H1 (cell line): ENCODE measurements at regions not wholly inside any gene's neighbourhood (a gene's known extent, or its start where the extent isn't known, plus 50 kb on each side); places are given as distances from the start of the nearest gene placed in this dataset.
A peak's percentile ranks its signal among the peaks of the same experiment; 100 is the strongest.

Experiments
- CTCF ChIA-PET: fragments of 300-600 bp; sonication (Branson Sonifier 250); formaldehyde crosslinking; loops from one replicate; lab custom pipeline; 2021; ENCODE audit not compliant: partially characterized antibody; lab: Charles Lee
- POLR2A ChIA-PET: fragments of 300-600 bp; sonication (Branson Sonifier 250); formaldehyde crosslinking; loops from one replicate; lab custom pipeline; 2021; ENCODE audit warnings: inconsistent platforms; ENCODE audit not compliant: partially characterized antibody; lab: Charles Lee
- DNase-seq, 2 experiments: peaks; one replicate each; pipeline versions ENCODE4 v3.0.0 to v3.0.0-alpha.2; 2010 to 2022; ENCODE audit warnings: low spot score in 2 of 2, low read depth in 1 of 2, mixed read lengths in 1 of 2
- FAIRE-seq: peaks from 2 replicates; lab custom pipeline; 2011; peaks lifted over from hg19 to GRCh38; lab: Jason Lieb, UNC
- H2AFZ ChIP-seq: 2 replicates; pipeline ENCODE4 v1.8.1; 2012; ENCODE audit warnings: low read length, inconsistent platforms
- H2AK5ac ChIP-seq: 2 replicates; pipeline ENCODE4 v1.6.1; 2013; ENCODE audit warnings: low read depth, low read length
- H2BK120ac ChIP-seq: replicated peaks from 2 replicates; pipeline ENCODE3; 2013; ENCODE audit warnings: low read depth, low read length, inconsistent platforms
- H2BK12ac ChIP-seq: 2 replicates; pipeline ENCODE4 v1.6.1; 2013; ENCODE audit warnings: low read depth, low read length
- H2BK15ac ChIP-seq: 2 replicates; pipeline ENCODE4 v1.6.1; 2013; ENCODE audit warnings: low read length
- H2BK20ac ChIP-seq: 2 replicates; pipeline ENCODE4 v1.6.1; 2013; ENCODE audit warnings: low read length
- H2BK5ac ChIP-seq: 2 replicates; pipeline ENCODE4 v1.6.1; 2013; ENCODE audit warnings: low read depth, low read length
- H3K14ac ChIP-seq: 2 replicates; pipeline ENCODE4 v1.6.1; 2013; ENCODE audit warnings: inconsistent platforms; ENCODE audit not compliant: insufficient read length
- H3K18ac ChIP-seq: 2 replicates; pipeline ENCODE4 v1.6.1; 2013; ENCODE audit warnings: low read length; ENCODE audit errors: extremely low read depth
- H3K23ac ChIP-seq: 2 replicates; pipeline ENCODE4 v1.6.1; 2013; ENCODE audit warnings: inconsistent platforms; ENCODE audit not compliant: insufficient read length
- H3K23me2 ChIP-seq: 2 replicates; pipeline ENCODE4 v1.6.1; 2013; ENCODE audit warnings: low read depth, low read length
- H3K27ac ChIP-seq: 2 replicates; pipeline ENCODE4 v1.6.1; 2011; ENCODE audit warnings: low read depth, low read length, inconsistent platforms
- H3K27me3 ChIP-seq, 4 experiments: replicated peaks in 1 of 4; 1 replicate in 1 of 4; 2 replicates in 3 of 4; pipeline versions ENCODE4 v1.6.1 to v1.8.1; 2011 to 2013; ENCODE audit warnings: low read length in 3 of 4, mild to moderate bottlenecking in 3 of 4, inconsistent platforms in 2 of 4, mixed read lengths in 2 of 4, moderate library complexity in 1 of 4; ENCODE audit not compliant: control insufficient read depth in 3 of 4, insufficient read depth in 3 of 4; ENCODE audit errors: extremely low read depth in 1 of 4
- H3K36me3 ChIP-seq, 4 experiments: 2 replicates each; pipeline versions ENCODE4 v1.6.1 to v1.8.1; 2011 to 2013; ENCODE audit warnings: mild to moderate bottlenecking in 4 of 4, low read length in 3 of 4, moderate library complexity in 2 of 4, control low read depth in 1 of 4, inconsistent platforms in 1 of 4; ENCODE audit not compliant: insufficient read depth in 4 of 4, control insufficient read depth in 2 of 4
- H3K4ac ChIP-seq: replicated peaks from 2 replicates; pipeline ENCODE3; 2013; ENCODE audit warnings: low read length, low read depth, mixed read lengths, inconsistent platforms; ENCODE audit not compliant: insufficient read length
- H3K4me1 ChIP-seq, 4 experiments: replicated peaks in 1 of 4; 1 replicate in 1 of 4; 2 replicates in 3 of 4; pipeline versions ENCODE4 v1.6.1 to v1.8.1; 2011 to 2013; ENCODE audit warnings: low read length in 3 of 4, inconsistent platforms in 2 of 4, mixed read lengths in 1 of 4; ENCODE audit not compliant: insufficient read depth in 4 of 4, control insufficient read depth in 3 of 4
- H3K4me2 ChIP-seq, 2 experiments: 2 replicates each; pipeline versions ENCODE4 v1.6.1 to v1.8.1; 2011 to 2013; ENCODE audit warnings: low read depth in 2 of 2, low read length in 2 of 2, control low read depth in 1 of 2, inconsistent platforms in 1 of 2, mild to moderate bottlenecking in 1 of 2; ENCODE audit not compliant: insufficient read depth in 1 of 2
- H3K4me3 ChIP-seq, 4 experiments: fragments of 200-600, 300-600 bp in 1 of 4; sonication (generic), shearing (Covaris generic), sonication (Bioruptor Twin) in 1 of 4; 2 replicates each; pipeline versions ENCODE4 v1.5.1 to v1.8.1; 2011 to 2016; ENCODE audit warnings: low read length in 4 of 4, low read depth in 3 of 4, control low read depth in 2 of 4, inconsistent platforms in 2 of 4, mild to moderate bottlenecking in 2 of 4, mixed read lengths in 1 of 4, moderate library complexity in 1 of 4; ENCODE audit not compliant: insufficient read depth in 2 of 4; ENCODE audit errors: extremely low read depth in 1 of 4
- H3K56ac ChIP-seq: replicated peaks from 2 replicates; pipeline ENCODE3; 2013; ENCODE audit warnings: low read depth, mild to moderate bottlenecking, mixed read lengths, low read length, inconsistent platforms; ENCODE audit not compliant: insufficient read length
- H3K79me1 ChIP-seq: 2 replicates; pipeline ENCODE4 v1.6.1; 2013; ENCODE audit warnings: low read depth, low read length, control low read depth
- H3K79me2 ChIP-seq, 2 experiments: 2 replicates each; pipeline versions ENCODE4 v1.6.1 to v1.8.1; 2012 to 2013; ENCODE audit warnings: low read length in 2 of 2, mild to moderate bottlenecking in 2 of 2, inconsistent platforms in 1 of 2; ENCODE audit not compliant: insufficient read depth in 2 of 2, control insufficient read depth in 1 of 2
- H3K9ac ChIP-seq, 4 experiments: replicated peaks in 1 of 4; 1 replicate in 1 of 4; 2 replicates in 3 of 4; pipeline versions ENCODE4 v1.6.1 to v1.8.1; 2011 to 2013; ENCODE audit warnings: low read depth in 3 of 4, low read length in 3 of 4, control low read depth in 2 of 4, mild to moderate bottlenecking in 2 of 4, moderate library complexity in 2 of 4, inconsistent platforms in 1 of 4; ENCODE audit errors: extremely low read depth in 1 of 4
- H3K9me3 ChIP-seq, 2 experiments: 2 replicates each; pipeline versions ENCODE4 v1.6.1 to v1.8.1; 2012 to 2013; ENCODE audit warnings: mild to moderate bottlenecking in 2 of 2, moderate library complexity in 2 of 2, control low read depth in 1 of 2, inconsistent platforms in 1 of 2, low read depth in 1 of 2, low read length in 1 of 2, mixed read lengths in 1 of 2; ENCODE audit not compliant: insufficient read depth in 2 of 2
- H4K20me1 ChIP-seq, 2 experiments: replicated peaks in 1 of 2; 2 replicates each; pipeline versions ENCODE3 to v1.8.1; 2011 to 2013; ENCODE audit warnings: inconsistent platforms in 2 of 2, low read length in 2 of 2, mild to moderate bottlenecking in 1 of 2; ENCODE audit not compliant: insufficient read depth in 2 of 2, control insufficient read depth in 1 of 2
- H4K5ac ChIP-seq: 2 replicates; pipeline ENCODE4 v1.6.1; 2013; ENCODE audit warnings: low read length, low read depth, mixed read lengths, inconsistent platforms; ENCODE audit not compliant: insufficient read length
- H4K8ac ChIP-seq: 2 replicates; pipeline ENCODE4 v1.8.0; 2013; ENCODE audit warnings: mild to moderate bottlenecking, moderate library complexity, low read length, inconsistent platforms; ENCODE audit not compliant: insufficient read depth; ENCODE audit errors: extremely low read depth
- H4K91ac ChIP-seq: replicated peaks from 2 replicates; pipeline ENCODE3; 2013; ENCODE audit warnings: low read length, mixed read lengths, inconsistent platforms; ENCODE audit not compliant: insufficient read length
- CEBPB ChIP-seq: IDR thresholded peaks from 2 replicates; pipeline ENCODE4 v1.6.1; 2012; ENCODE audit warnings: low read depth, low read length
- CTCF ChIP-seq, 3 experiments: IDR thresholded peaks; 1 replicate in 2 of 3; 2 replicates in 1 of 3; pipeline versions ENCODE4 v1.5.1 to v1.6.1; 2011; ENCODE audit warnings: low read length in 3 of 3, mild to moderate bottlenecking in 3 of 3, inconsistent platforms in 2 of 3, low read depth in 1 of 3, moderate library complexity in 1 of 3; ENCODE audit not compliant: insufficient read depth in 1 of 3; ENCODE audit errors: control extremely low read depth in 1 of 3
- FOSL1 ChIP-seq: IDR thresholded peaks from 2 replicates; pipeline ENCODE4 v1.6.1; 2011; ENCODE audit warnings: mild to moderate bottlenecking, low read depth, low read length, moderate library complexity; ENCODE audit not compliant: insufficient read depth
- HDAC6 ChIP-seq: IDR thresholded peaks from one replicate; pipeline ENCODE4 v1.7.1; 2012; ENCODE audit warnings: low read depth, mild to moderate bottlenecking, inconsistent platforms, low read length, moderate library complexity
- RAD21 ChIP-seq, 2 experiments: IDR thresholded peaks in 1 of 2; conservative IDR thresholded peaks in 1 of 2; 2 replicates each; pipeline ENCODE4 v1.6.1; 2011; ENCODE audit warnings: low read depth in 2 of 2, low read length in 2 of 2, improper control_type of control experiment in 1 of 2, inconsistent platforms in 1 of 2, mild to moderate bottlenecking in 1 of 2, moderate library complexity in 1 of 2
- RNF2 ChIP-seq: fragments of 200-900, 300-1000 bp; sonication (generic); IDR thresholded peaks from 2 replicates; pipeline ENCODE4 v1.7.1; 2016; ENCODE audit warnings: borderline replicate concordance, low read depth, mild to moderate bottlenecking, antibody characterized with exemption, low read length; ENCODE audit not compliant: poor library complexity, severe bottlenecking; ENCODE audit errors: missing control alignments
- SP2 ChIP-seq: IDR thresholded peaks from 2 replicates; pipeline ENCODE4 v1.6.1; 2012; ENCODE audit warnings: mild to moderate bottlenecking, low read length, inconsistent platforms

- no peak overlapping the region for H2BK120ac ChIP-seq
- H4K91ac ChIP-seq, result no peak overlapping the region
- no peak overlapping the region for H2AK5ac ChIP-seq
- H2BK12ac ChIP-seq, result no peak overlapping the region
- FAIRE-seq (no peak), DNase-seq (no peak)
- no peak overlapping the region for H3K27ac ChIP-seq
- ChIA-PET POLR2A (interaction anchor here (0.8 kb wide), 1 partner anchor 9 kb away, joined by 3 read pairs; no protein-coding TSS in a partner anchor), CTCF (interaction anchor here (0.7 to 1.4 kb wide), 4 partner anchors 11 to 124 kb away, joined by 3 to 4 read pairs (median 3); no protein-coding TSS in a partner anchor)
- no peaks in the 10 kb centered on the region for H3K79me1 ChIP-seq
- H3K4me3 ChIP-seq, result no peak overlapping the region
- H2BK15ac ChIP-seq, result no peak overlapping the region
- no peak overlapping the region for H4K5ac ChIP-seq
- H3K9me3 ChIP-seq, result no peaks in the 10 kb centered on the region
- H2BK5ac ChIP-seq, result no peak overlapping the region
- H2BK20ac ChIP-seq, result no peak overlapping the region
- no peak overlapping the region for H3K4ac ChIP-seq
- H3K36me3 ChIP-seq, result no peaks in the 10 kb centered on the region
- no peaks in the 10 kb centered on the region for H3K79me2 ChIP-seq
- no peaks in the 10 kb centered on the region for H3K23me2 ChIP-seq
- no peak overlapping the region for H3K18ac ChIP-seq
- H3K56ac ChIP-seq, result no peak overlapping the region
- H3K4me2 ChIP-seq, result no peak overlapping the region
- H3K14ac ChIP-seq, result no peak overlapping the region
- no peak overlapping the region for H2AFZ ChIP-seq
- H3K23ac ChIP-seq, result no peak overlapping the region
- H4K8ac ChIP-seq, result no peak overlapping the region
- no peak for TF ChIP-seq RNF2
- no peak for TF ChIP-seq HDAC6
- TF ChIP-seq CTCF (IDR thresholded peaks at IDR 0.05; ENCODE audit: control extremely low read depth in 1 of 3, insufficient read depth in 1 of 3, low read depth in 1 of 3, low read length in 3 of 3), result peak in 1 of 3 experiments; percentile 24; a peak in 1 of 4 replicates
- no peak for TF ChIP-seq FOSL1
- TF ChIP-seq SP2, result no peak
- peak; percentile 44; the same call in 1 of the 2 replicates for TF ChIP-seq CEBPB
- TF ChIP-seq RAD21 (IDR thresholded peaks at IDR 0.05 in 1 of 2, conservative IDR thresholded peaks at IDR 0.05 in 1 of 2; ENCODE audit: low read depth in 2 of 2, low read length in 2 of 2), result peak; percentile 26 to 32; a peak in 3 of 4 replicates
- H4K20me1 ChIP-seq, result no peaks in the 10 kb centered on the region
- no peak overlapping the region for H3K9ac ChIP-seq
- H3K27me3 ChIP-seq, result no peaks in the 10 kb centered on the region
- no peaks in the 10 kb centered on the region for H3K4me1 ChIP-seq
These were observed 193.5 kb downstream of the MAD2L1 start for GRCh38 chr4:119873132-119873531.
